ENCODE measurements at regions not wholly inside any gene's neighbourhood (a gene's known extent, or its start where the extent isn't known, plus 50 kb on each side); places are given as distances from the start of the nearest gene placed in this dataset.

- TF ChIP-seq YY1 (IDR thresholded peaks at IDR 0.05; ENCODE audit: insufficient read depth, insufficient read length): no peak
- no peak for TF ChIP-seq ZNF274 (IDR thresholded peaks at IDR 0.05; ENCODE audit: low read depth, low read length)
Observed at GRCh38 chr6:19603721-19604120, 233.4 kb upstream of the ID4 start.

Data from NT2/D1 (cell line).